Adrenal gland (tissue), 9 donors: ENCODE measurements at regions not wholly inside any gene's neighbourhood (a gene's known extent, or its start where the extent isn't known, plus 50 kb on each side); places are given as distances from the start of the nearest gene placed in this dataset.

ENCODE experiments used
- DNase-seq, 7 donors: peaks; one replicate each; pipeline ENCODE4 v3.0.0-alpha.2; 2019 to 2020
- H3K27ac ChIP-seq, 5 donors: fragments of 200-600 bp; sonication (generic) in 4 of 5; 1 replicate in 3 of 5; 2 replicates in 2 of 5; pipeline versions ENCODE4 v1.5.1 to v1.8.0; 2016 to 2020; ENCODE audit warnings: mild to moderate bottlenecking in 1 of 5
- H3K27me3 ChIP-seq: fragments of 200-600 bp; 2 replicates; pipeline ENCODE4 v1.8.0; 2021
- H3K36me3 ChIP-seq, 2 donors: fragments of 200-600 bp; replicated peaks in 1 of 2; 1 replicate in 1 of 2; 2 replicates in 1 of 2; pipeline versions ENCODE4 v1.5.1 to v1.8.0; 2018 to 2022
- H3K4me1 ChIP-seq, 2 donors: fragments of 200-600 bp; replicated peaks in 1 of 2; 1 replicate in 1 of 2; 2 replicates in 1 of 2; pipeline versions ENCODE4 v1.5.1 to v1.8.0; 2018 to 2021
- H3K4me3 ChIP-seq, 4 donors: fragments of 200-600 bp; sonication (generic) in 3 of 4; one replicate each; pipeline ENCODE4 v1.5.1; 2016 to 2018
- H3K9me3 ChIP-seq, 3 donors: fragments of 200-600 bp; sonication (generic) in 1 of 3; replicated peaks in 1 of 3; 1 replicate in 2 of 3; 2 replicates in 1 of 3; pipeline versions ENCODE4 v1.5.1 to v1.8.0; 2016 to 2021
- POLR2A ChIP-seq, 2 donors: fragments of 450-650 bp; IDR thresholded peaks; one replicate each; pipeline ENCODE4 v1.6.1; 2017; ENCODE audit warnings: antibody characterized with exemption in 2 of 2, mild to moderate bottlenecking in 2 of 2, moderate library complexity in 1 of 2
- WGBS, 4 donors: extraction: QIAGEN DNeasy Blood & Tissue Kit in 2 of 4; methylation state at CpG; one replicate each; pipeline versions ENCODE4 v1.1.5 to v1.1.7; 2013 to 2017; 5-methylcytosine and 5-hydroxymethylcytosine counted together
- intact Hi-C, 2 donors: fragments of 100-400 bp; cut with DNase I; formaldehyde crosslinking; loops; one replicate each; pipeline versions ENCODE4 v1.14.1 to v1.15.0; 2022 to 2023
- TF ChIP-seq, protein P1 (sequence below), 6 experiments: fragments of 450-650 bp in 4 of 6; fragments of 200-600 bp in 2 of 6; sonication (generic) in 1 of 6; IDR thresholded peaks; 1 replicate in 5 of 6; 2 replicates in 1 of 6; pipeline versions ENCODE4 v1.5.1 to v1.8.0; 2016 to 2021; ENCODE audit warnings: antibody characterized with exemption in 6 of 6, mild to moderate bottlenecking in 2 of 6, moderate library complexity in 1 of 6
- donor health status: healthy with polysubstance abuse.
- donor health status: Bipolar disorder and iron deficiency.
- donor health status: DM: yes; HTN: yes; CAD: no.
- donor health status: DM: no; HTN: no; CAD: no.
- donor health status: DM: no; HTN: no; CAD: no.

DNA sequence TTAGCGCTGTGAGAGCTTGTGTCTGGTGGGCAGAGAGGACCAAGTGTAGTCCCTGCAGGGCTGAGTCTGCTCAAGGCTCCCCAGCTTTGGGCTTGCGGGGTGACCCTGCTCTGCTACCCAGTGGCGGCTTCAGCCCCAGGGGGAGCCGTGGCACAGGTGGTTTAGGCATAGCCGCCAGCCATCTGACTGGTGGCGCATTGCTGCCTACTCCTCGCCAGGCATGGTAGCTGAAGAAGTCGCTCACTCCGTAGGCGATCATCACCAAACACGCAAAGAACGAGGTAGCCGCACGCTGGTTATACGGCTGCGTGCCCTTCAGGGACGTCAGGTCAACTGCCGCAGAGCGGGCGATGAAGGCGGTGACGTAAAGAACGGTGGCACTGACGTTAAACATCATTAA lies 180.7 kb upstream of the DIPK2B start:
- H3K9me3 ChIP-seq = no peaks in the 10 kb centered on the region
- no peak for DNase-seq
- no peaks in the 10 kb centered on the region for H3K36me3 ChIP-seq
- no peak for TF ChIP-seq POLR2A (IDR thresholded peaks at IDR 0.05)
- TF ChIP-seq, protein P1, sequence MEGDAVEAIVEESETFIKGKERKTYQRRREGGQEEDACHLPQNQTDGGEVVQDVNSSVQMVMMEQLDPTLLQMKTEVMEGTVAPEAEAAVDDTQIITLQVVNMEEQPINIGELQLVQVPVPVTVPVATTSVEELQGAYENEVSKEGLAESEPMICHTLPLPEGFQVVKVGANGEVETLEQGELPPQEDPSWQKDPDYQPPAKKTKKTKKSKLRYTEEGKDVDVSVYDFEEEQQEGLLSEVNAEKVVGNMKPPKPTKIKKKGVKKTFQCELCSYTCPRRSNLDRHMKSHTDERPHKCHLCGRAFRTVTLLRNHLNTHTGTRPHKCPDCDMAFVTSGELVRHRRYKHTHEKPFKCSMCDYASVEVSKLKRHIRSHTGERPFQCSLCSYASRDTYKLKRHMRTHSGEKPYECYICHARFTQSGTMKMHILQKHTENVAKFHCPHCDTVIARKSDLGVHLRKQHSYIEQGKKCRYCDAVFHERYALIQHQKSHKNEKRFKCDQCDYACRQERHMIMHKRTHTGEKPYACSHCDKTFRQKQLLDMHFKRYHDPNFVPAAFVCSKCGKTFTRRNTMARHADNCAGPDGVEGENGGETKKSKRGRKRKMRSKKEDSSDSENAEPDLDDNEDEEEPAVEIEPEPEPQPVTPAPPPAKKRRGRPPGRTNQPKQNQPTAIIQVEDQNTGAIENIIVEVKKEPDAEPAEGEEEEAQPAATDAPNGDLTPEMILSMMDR (IDR thresholded peaks at IDR 0.05) = no peak
- WGBS, 4 donors = 92 to 98% (median 95%) methylated on average over 20 to 24 of the region's 24 CpGs
- no peaks in the 10 kb centered on the region for H3K4me1 ChIP-seq
- no peak overlapping the region for H3K27ac ChIP-seq
- intact Hi-C loops = no loop called here
- no peaks in the 10 kb centered on the region for H3K27me3 ChIP-seq
- no peak overlapping the region for H3K4me3 ChIP-seq

GRCh38 chrX:45379236-45379635 lies 178.6 kb upstream of the DIPK2B start:
- intact Hi-C loops = no loop called here
- no peak for TF ChIP-seq POLR2A (IDR thresholded peaks at IDR 0.05)
- TF ChIP-seq, protein P1 (IDR thresholded peaks at IDR 0.05) = no peak
- Histone ChIP-seq H3K4me1 (no peaks in the 10 kb centered on the region), H3K4me3 (no peak overlapping the region), H3K27ac (no peak overlapping the region), H3K36me3 (no peaks in the 10 kb centered on the region), H3K9me3 (no peaks in the 10 kb centered on the region), H3K27me3 (no peaks in the 10 kb centered on the region)
- DNase-seq = no peak

DNA sequence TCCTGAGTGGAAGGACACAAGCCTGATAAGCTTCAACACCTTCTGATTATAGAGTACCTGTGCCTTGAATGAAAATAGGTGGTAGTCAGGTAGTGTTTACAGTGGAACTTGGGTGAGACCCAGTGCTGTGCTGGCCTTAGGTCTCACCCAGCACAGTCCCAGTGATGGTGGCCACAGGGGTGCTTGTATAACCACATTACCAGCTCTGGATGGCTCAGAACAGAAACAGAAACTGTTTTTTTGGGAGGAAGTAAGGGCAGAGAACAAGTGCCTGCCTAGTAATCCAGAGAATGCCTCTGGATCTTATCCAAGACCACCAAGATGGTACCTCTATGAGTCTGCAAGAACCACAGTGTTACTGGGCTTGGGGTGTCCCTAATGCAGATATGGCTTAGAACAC lies 171.5 kb upstream of the DIPK2B start:
- Histone ChIP-seq H3K27ac (no peak overlapping the region), H3K4me3 (no peak overlapping the region), H3K4me1 (no peaks in the 10 kb centered on the region), H3K36me3 (no peaks in the 10 kb centered on the region), H3K9me3 (no peaks in the 10 kb centered on the region), H3K27me3 (no peaks in the 10 kb centered on the region)
- TF ChIP-seq POLR2A (IDR thresholded peaks at IDR 0.05) = no peak
- TF ChIP-seq, protein P1 (IDR thresholded peaks at IDR 0.05) = no peak
- no peak for DNase-seq
- intact Hi-C loops = no loop called here

GRCh38 chrX:45368705-45369104 lies 168.0 kb upstream of the DIPK2B start:
- Histone ChIP-seq H3K4me3 (no peak overlapping the region), H3K27me3 (no peaks in the 10 kb centered on the region), H3K27ac (no peak overlapping the region), H3K4me1 (no peaks in the 10 kb centered on the region), H3K9me3 (no peaks in the 10 kb centered on the region), H3K36me3 (no peaks in the 10 kb centered on the region)
- no peak for DNase-seq
- TF ChIP-seq POLR2A (IDR thresholded peaks at IDR 0.05) = no peak
- TF ChIP-seq, protein P1 (IDR thresholded peaks at IDR 0.05) = no peak
- intact Hi-C loops = no loop called here
- 81 to 95% (median 87%) methylated on average over 2 of the region's 2 CpGs for WGBS, 4 donors
